OCI-LY7 (cell line): ENCODE measurements at regions not wholly inside any gene's neighbourhood (a gene's known extent, or its start where the extent isn't known, plus 50 kb on each side); places are given as distances from the start of the nearest gene placed in this dataset.
"Not testable (repeated sequence)": the region's sequence is repeated elsewhere in the genome, so short reads cannot be mapped to it uniquely, and the experiment has no call there.

Experiments
- BruUV-seq: library from RNA; stranded (reverse); fragments of 400-500 nt; replicated peaks from 2 replicates; lab custom pipeline; 2021; lab: Mats Ljungman, UMichigan
- CTCF ChIA-PET: fragments of 300-600 bp; sonication (Branson Sonifier 250); formaldehyde crosslinking; loops from one replicate; lab custom pipeline; 2022; ENCODE audit warnings: antibody characterized with exemption; ENCODE audit not compliant: unreplicated experiment; lab: Charles Lee
- POLR2A ChIA-PET: fragments of 300-600 bp; sonication (Branson Sonifier 250); formaldehyde crosslinking; loops from one replicate; lab custom pipeline; 2022; ENCODE audit warnings: antibody characterized with exemption; lab: Charles Lee
- DNase-seq: peaks from one replicate; pipeline ENCODE4 v3.0.0-alpha.2; 2015; ENCODE audit warnings: low spot score
- H2AFZ ChIP-seq: fragments of 200-600 bp; sonication (generic), shearing (Covaris generic); 2 replicates; pipeline ENCODE4 v1.6.1; 2014; ENCODE audit warnings: mild to moderate bottlenecking, antibody characterized with exemption, low read length, moderate library complexity
- H3K27ac ChIP-seq: fragments of 200-600 bp; sonication (generic); 2 replicates; pipeline ENCODE4 v1.5.1; 2014; ENCODE audit warnings: mixed run types, low read depth, mild to moderate bottlenecking, moderate library complexity, low read length, inconsistent platforms; ENCODE audit not compliant: poor library complexity, severe bottlenecking
- H3K36me3 ChIP-seq: fragments of 200-600 bp; sonication (generic); 2 replicates; pipeline ENCODE4 v1.6.1; 2014; ENCODE audit warnings: mild to moderate bottlenecking, antibody characterized with exemption, low read length, moderate library complexity, mixed read lengths; ENCODE audit not compliant: insufficient read depth
- H3K4me1 ChIP-seq: fragments of 200-600 bp; sonication (generic); 2 replicates; pipeline ENCODE4 v1.5.1; 2014; ENCODE audit warnings: mild to moderate bottlenecking, low read length; ENCODE audit not compliant: insufficient read depth, poor library complexity, severe bottlenecking
- H3K4me2 ChIP-seq: fragments of 200-600 bp; sonication (generic); 2 replicates; pipeline ENCODE4 v1.6.1; 2014; ENCODE audit warnings: mild to moderate bottlenecking, low read length
- H3K4me3 ChIP-seq: fragments of 200-600 bp; sonication (generic); 2 replicates; pipeline ENCODE4 v1.5.1; 2014; ENCODE audit warnings: mild to moderate bottlenecking, low read depth, low read length; ENCODE audit not compliant: poor library complexity, severe bottlenecking
- H3K79me2 ChIP-seq: fragments of 200-600 bp; sonication (generic); 2 replicates; pipeline ENCODE4 v1.6.1; 2016; ENCODE audit warnings: low read depth, mild to moderate bottlenecking, low read length, moderate library complexity, mixed read lengths; ENCODE audit not compliant: insufficient read depth
- H3K9me2 ChIP-seq: fragments of 200-600 bp; sonication (generic); 2 replicates; pipeline ENCODE4 v1.6.1; 2016; ENCODE audit warnings: mild to moderate bottlenecking, low read length, mixed read lengths; ENCODE audit not compliant: insufficient read depth
- H3K9me3 ChIP-seq: fragments of 200-600 bp; sonication (generic); 2 replicates; pipeline ENCODE4 v1.6.1; 2014; ENCODE audit warnings: mild to moderate bottlenecking, mixed run types, low read length, mixed read lengths
- H4K20me1 ChIP-seq: fragments of 200-600 bp; sonication (generic); 2 replicates; pipeline ENCODE4 v1.6.1; 2014; ENCODE audit warnings: mild to moderate bottlenecking, antibody characterized with exemption, low read length, moderate library complexity, mixed read lengths; ENCODE audit not compliant: insufficient read depth
- CTCF ChIP-seq: fragments of 200-600 bp; sonication (generic); conservative IDR thresholded peaks from 2 replicates; pipeline ENCODE4 v1.5.1; 2014; ENCODE audit warnings: mild to moderate bottlenecking, antibody characterized with exemption, low read length, moderate library complexity, mixed read lengths
- EZH2phosphoT487 ChIP-seq: fragments of 200-600 bp; sonication (generic); IDR thresholded peaks from 2 replicates; pipeline ENCODE4 v1.6.1; 2018; ENCODE audit warnings: low read depth, borderline replicate concordance, mild to moderate bottlenecking, mixed run types, antibody characterized with exemption, low read length, moderate library complexity, mixed read lengths
- intact Hi-C: fragments of 100-400 bp; cut with micrococcal nuclease; formaldehyde crosslinking; loops from one replicate; pipeline ENCODE4 v1.10.0; 2022; ENCODE audit not compliant: unreplicated experiment

GRCh38 chr5:122665051-122665450, 109.8 kb upstream of the SNX2 start:
- Histone ChIP-seq H3K9me3 (no peaks in the 10 kb centered on the region), H4K20me1 (no peaks in the 10 kb centered on the region), H3K4me3 (no peak overlapping the region), H3K79me2 (no peaks in the 10 kb centered on the region), H3K36me3 (no peaks in the 10 kb centered on the region), H3K4me2 (no peak overlapping the region), H2AFZ (no peak overlapping the region), H3K27ac (no peak overlapping the region), H3K4me1 (no peaks in the 10 kb centered on the region), H3K9me2 (no peaks in the 10 kb centered on the region)
- no peak for DNase-seq
- TF ChIP-seq CTCF: no peak
- TF ChIP-seq EZH2phosphoT487: no peak
- BruUV-seq: no TSS peak
- CTCF ChIA-PET: no interaction called here
- intact Hi-C loops: no loop called here
- POLR2A ChIA-PET: interaction anchor here (0.5 kb wide), 1 partner anchor 52 kb away, joined by 3 read pairs; no protein-coding TSS in a partner anchor

- ChIA-PET POLR2A (interaction anchor here (0.5 to 0.7 kb wide), 3 partner anchors 10 to 155 kb away, joined by 3 to 4 read pairs (median 3); no protein-coding TSS in a partner anchor), CTCF (no interaction called here)
- no TSS peak for BruUV-seq
- TF ChIP-seq CTCF: no peak
- no peak for TF ChIP-seq EZH2phosphoT487
- no peak overlapping the region for H3K4me2 ChIP-seq
- H2AFZ ChIP-seq: no peak overlapping the region
- H4K20me1 ChIP-seq: no peaks in the 10 kb centered on the region
- H3K27ac ChIP-seq: no peak overlapping the region
- no peak overlapping the region for H3K4me3 ChIP-seq
- H3K4me1 ChIP-seq: no peaks in the 10 kb centered on the region
- no peaks in the 10 kb centered on the region for H3K36me3 ChIP-seq
- no peak for DNase-seq
- H3K9me3 ChIP-seq: no peaks in the 10 kb centered on the region
- intact Hi-C loops: no loop called here
- H3K9me2 ChIP-seq: no peaks in the 10 kb centered on the region
- H3K79me2 ChIP-seq: no peaks in the 10 kb centered on the region
These were observed 106.3 kb upstream of the SNX2 start for GRCh38 chr5:122668552-122668951.

GRCh38 chr5:122669709-122670108, 105.2 kb upstream of the SNX2 start:
- H3K36me3 ChIP-seq, CTCF ChIA-PET, H4K20me1 ChIP-seq, DNase-seq, H2AFZ ChIP-seq, H3K9me3 ChIP-seq, H3K4me1 ChIP-seq, intact Hi-C loops, H3K4me2 ChIP-seq, BruUV-seq, H3K27ac ChIP-seq, H3K79me2 ChIP-seq, H3K4me3 ChIP-seq, H3K9me2 ChIP-seq: not testable (repeated sequence)
- POLR2A ChIA-PET: interaction anchor here (0.6 kb wide), 1 partner anchor 16 kb away, joined by 9 read pairs; no protein-coding TSS in a partner anchor
